K562 (cell line): ENCODE measurements at regions not wholly inside any gene's neighbourhood (a gene's known extent, or its start where the extent isn't known, plus 50 kb on each side); places are given as distances from the start of the nearest gene placed in this dataset.

Experiments
- BHLHE40 ChIP-seq: IDR thresholded peaks from 2 replicates; pipeline ENCODE4 v1.6.1; 2011; ENCODE audit warnings: low read length, improper control_type of control experiment
- CHD1 ChIP-seq: fragments of 200-600 bp; sonication (generic); IDR thresholded peaks from one replicate; pipeline ENCODE4 v1.6.1; 2012; ENCODE audit warnings: mild to moderate bottlenecking, moderate library complexity, low read length, inconsistent platforms
- GABPB2 ChIP-seq: fragments of 250-450 bp; sonication (Bioruptor Pico); conservative IDR thresholded peaks from 2 replicates; pipeline ENCODE4 v1.5.1; 2021; ENCODE audit warnings: mild to moderate bottlenecking
- KDM1A ChIP-seq, 2 experiments: fragments of 450-650 bp; IDR thresholded peaks; 2 replicates each; pipeline ENCODE4 v1.6.1; 2016; ENCODE audit warnings: mild to moderate bottlenecking in 2 of 2
- NR2C2 ChIP-seq, 2 experiments: fragments of 200-800 bp in 1 of 2; sonication (Bioruptor generic) in 1 of 2; sonication (generic) in 1 of 2; formaldehyde crosslinking in 1 of 2; IDR thresholded peaks; 2 replicates each; pipeline versions ENCODE4 v1.6.1 to v1.8.0; 2016 to 2022; ENCODE audit warnings: mild to moderate bottlenecking in 1 of 2, missing compliant biosample characterization in 1 of 2, missing genetic modification characterization in 1 of 2, missing genetic modification reagents in 1 of 2
- ZBTB17 ChIP-seq: fragments of 450-650 bp; formaldehyde crosslinking; IDR thresholded peaks from 2 replicates; pipeline ENCODE4 v1.4.0; 2020; ENCODE audit warnings: mild to moderate bottlenecking
- ZBTB7A ChIP-seq: IDR thresholded peaks from 2 replicates; pipeline ENCODE4 v1.6.1; 2011; ENCODE audit warnings: low read depth, mild to moderate bottlenecking, low read length, moderate library complexity, borderline replicate concordance; ENCODE audit not compliant: control insufficient read depth
- ZNF3 ChIP-seq: fragments of 250-450 bp; sonication (Bioruptor Pico); IDR thresholded peaks from 2 replicates; pipeline ENCODE4 v1.5.0; 2021; ENCODE audit warnings: mild to moderate bottlenecking, moderate library complexity
- TF ChIP-seq, protein P1 (sequence below): sonication (generic); formaldehyde crosslinking; IDR thresholded peaks from 2 replicates; pipeline ENCODE4 v1.4.0; 2020; ENCODE audit warnings: mild to moderate bottlenecking, missing genetic modification reagents
- TF ChIP-seq, protein P2 (sequence below), 2 experiments: fragments of 450-650 bp; formaldehyde crosslinking in 1 of 2; IDR thresholded peaks; 2 replicates each; pipeline versions ENCODE4 v1.4.0 to v1.6.1; 2014 to 2020; ENCODE audit warnings: mild to moderate bottlenecking in 2 of 2, borderline replicate concordance in 1 of 2, low read depth in 1 of 2
- TF ChIP-seq, protein P3 (sequence below): fragments of 250-450 bp; sonication (Bioruptor Pico); IDR thresholded peaks from 2 replicates; pipeline ENCODE4 v1.5.0; 2021; ENCODE audit warnings: mild to moderate bottlenecking, moderate library complexity
- TF ChIP-seq, protein P4 (sequence below), 2 experiments: IDR thresholded peaks; 2 replicates each; pipeline ENCODE4 v1.6.1; 2011; ENCODE audit warnings: borderline replicate concordance in 1 of 2, control low read depth in 1 of 2, low read depth in 1 of 2, low read length in 1 of 2, mild to moderate bottlenecking in 1 of 2, mixed read lengths in 1 of 2, moderate library complexity in 1 of 2; ENCODE audit not compliant: insufficient read depth in 1 of 2, insufficient read length in 1 of 2, poor library complexity in 1 of 2, severe bottlenecking in 1 of 2; ENCODE audit errors: extremely low read depth in 1 of 2

DNA sequence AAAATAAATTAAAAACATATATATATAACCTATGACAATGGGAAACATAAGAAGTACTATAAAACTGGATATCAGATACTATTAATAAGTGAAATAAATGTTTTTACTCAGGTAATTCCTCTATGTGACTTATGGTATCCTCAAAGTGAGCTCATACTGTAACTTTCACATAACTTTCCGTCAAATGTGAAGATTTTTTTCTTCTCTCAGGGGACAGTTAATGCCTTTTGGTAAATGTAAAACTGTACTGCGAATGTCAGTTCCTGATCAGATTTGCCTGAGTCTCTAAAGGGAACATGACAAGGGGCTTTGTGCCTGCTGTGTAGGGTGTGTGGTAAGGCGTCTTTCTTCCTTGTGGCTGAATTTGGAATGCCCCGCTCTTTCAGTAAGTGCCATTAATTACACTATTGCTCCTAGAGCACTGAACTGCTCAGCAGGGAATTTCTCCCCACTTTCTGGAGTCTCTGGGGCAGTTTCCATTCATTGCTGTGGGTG, 271.8 kb downstream of the PRL start (continued):
- peak in 1 of 2 experiments; percentile 25; a peak in 1 of 4 replicates for TF ChIP-seq KDM1A (IDR thresholded peaks at IDR 0.05)
- TF ChIP-seq, protein P1, sequence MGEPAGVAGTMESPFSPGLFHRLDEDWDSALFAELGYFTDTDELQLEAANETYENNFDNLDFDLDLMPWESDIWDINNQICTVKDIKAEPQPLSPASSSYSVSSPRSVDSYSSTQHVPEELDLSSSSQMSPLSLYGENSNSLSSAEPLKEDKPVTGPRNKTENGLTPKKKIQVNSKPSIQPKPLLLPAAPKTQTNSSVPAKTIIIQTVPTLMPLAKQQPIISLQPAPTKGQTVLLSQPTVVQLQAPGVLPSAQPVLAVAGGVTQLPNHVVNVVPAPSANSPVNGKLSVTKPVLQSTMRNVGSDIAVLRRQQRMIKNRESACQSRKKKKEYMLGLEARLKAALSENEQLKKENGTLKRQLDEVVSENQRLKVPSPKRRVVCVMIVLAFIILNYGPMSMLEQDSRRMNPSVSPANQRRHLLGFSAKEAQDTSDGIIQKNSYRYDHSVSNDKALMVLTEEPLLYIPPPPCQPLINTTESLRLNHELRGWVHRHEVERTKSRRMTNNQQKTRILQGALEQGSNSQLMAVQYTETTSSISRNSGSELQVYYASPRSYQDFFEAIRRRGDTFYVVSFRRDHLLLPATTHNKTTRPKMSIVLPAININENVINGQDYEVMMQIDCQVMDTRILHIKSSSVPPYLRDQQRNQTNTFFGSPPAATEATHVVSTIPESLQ: 0 out of 2 replicates have a peak, but pooled peaks have one; percentile 52
- TF ChIP-seq GABPB2: no peak
- TF ChIP-seq ZBTB17 (CRISPR knock-in tag): no peak
- no peak for TF ChIP-seq ZNF3 (CRISPR knock-in tag)
- TF ChIP-seq NR2C2 (CRISPR knock-in tag; IDR thresholded peaks at IDR 0.05): no peak
- no peak for TF ChIP-seq NR2C2 (tag; IDR thresholded peaks at IDR 0.05)
- TF ChIP-seq CHD1: no peak
- TF ChIP-seq, protein P2, sequence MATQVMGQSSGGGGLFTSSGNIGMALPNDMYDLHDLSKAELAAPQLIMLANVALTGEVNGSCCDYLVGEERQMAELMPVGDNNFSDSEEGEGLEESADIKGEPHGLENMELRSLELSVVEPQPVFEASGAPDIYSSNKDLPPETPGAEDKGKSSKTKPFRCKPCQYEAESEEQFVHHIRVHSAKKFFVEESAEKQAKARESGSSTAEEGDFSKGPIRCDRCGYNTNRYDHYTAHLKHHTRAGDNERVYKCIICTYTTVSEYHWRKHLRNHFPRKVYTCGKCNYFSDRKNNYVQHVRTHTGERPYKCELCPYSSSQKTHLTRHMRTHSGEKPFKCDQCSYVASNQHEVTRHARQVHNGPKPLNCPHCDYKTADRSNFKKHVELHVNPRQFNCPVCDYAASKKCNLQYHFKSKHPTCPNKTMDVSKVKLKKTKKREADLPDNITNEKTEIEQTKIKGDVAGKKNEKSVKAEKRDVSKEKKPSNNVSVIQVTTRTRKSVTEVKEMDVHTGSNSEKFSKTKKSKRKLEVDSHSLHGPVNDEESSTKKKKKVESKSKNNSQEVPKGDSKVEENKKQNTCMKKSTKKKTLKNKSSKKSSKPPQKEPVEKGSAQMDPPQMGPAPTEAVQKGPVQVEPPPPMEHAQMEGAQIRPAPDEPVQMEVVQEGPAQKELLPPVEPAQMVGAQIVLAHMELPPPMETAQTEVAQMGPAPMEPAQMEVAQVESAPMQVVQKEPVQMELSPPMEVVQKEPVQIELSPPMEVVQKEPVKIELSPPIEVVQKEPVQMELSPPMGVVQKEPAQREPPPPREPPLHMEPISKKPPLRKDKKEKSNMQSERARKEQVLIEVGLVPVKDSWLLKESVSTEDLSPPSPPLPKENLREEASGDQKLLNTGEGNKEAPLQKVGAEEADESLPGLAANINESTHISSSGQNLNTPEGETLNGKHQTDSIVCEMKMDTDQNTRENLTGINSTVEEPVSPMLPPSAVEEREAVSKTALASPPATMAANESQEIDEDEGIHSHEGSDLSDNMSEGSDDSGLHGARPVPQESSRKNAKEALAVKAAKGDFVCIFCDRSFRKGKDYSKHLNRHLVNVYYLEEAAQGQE (IDR thresholded peaks at IDR 0.05; ENCODE audit: borderline replicate concordance): no peak
- TF ChIP-seq, protein P2 (CRISPR knock-in tag; IDR thresholded peaks at IDR 0.05; ENCODE audit: low read depth): no peak
- TF ChIP-seq BHLHE40: no peak
- TF ChIP-seq, protein P3, sequence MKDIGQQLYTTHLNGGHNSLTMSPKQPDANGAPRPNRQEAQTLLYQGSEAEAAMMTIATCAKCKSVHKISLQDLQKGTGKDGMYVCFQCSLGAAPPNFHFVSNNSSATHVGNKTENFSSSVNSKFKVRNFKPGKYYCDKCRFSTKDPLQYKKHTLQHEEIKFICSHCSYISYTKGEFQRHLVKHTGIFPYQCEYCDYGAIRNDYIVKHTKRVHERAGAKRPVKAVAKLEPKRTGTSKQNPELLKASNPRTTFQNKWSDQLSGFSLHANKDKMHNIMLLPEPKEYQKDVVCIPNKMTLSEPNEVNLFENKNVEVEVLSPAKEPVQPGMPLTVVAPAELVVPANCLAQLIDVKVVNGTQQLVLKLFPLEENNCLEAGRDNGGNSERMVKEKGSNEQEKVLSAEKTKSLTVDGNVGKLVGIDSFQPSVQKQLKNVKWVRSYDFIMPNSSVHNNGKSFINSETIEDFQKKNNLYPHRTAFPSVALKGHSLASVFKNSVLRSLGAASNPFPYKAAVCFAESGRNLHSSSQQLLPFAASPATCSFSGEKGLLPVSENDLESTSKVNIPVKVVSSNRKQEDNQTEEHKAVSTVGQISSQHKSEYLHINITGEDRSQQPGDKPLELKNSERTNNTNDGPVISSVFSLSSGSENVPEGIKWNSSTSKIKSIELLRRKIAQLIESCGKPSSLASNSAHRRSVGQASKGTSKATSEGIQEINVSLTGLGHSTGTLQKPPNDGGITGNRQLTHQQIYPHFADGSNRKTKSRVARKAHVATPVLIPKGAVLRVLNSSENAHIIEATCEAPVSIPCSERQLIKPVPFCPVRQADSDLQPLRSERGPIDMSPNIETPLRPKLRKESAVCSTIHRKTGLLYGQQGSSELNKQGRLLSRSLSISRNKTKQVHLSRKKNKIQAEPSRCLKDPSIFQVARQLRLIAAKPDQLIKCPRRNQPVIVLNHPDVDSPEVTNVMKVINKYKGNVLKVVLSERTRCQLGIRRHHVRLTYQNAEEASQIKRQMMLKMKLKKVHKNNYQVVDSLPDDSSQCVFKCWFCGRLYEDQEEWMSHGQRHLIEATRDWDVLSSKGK: no peak
- no peak for TF ChIP-seq ZBTB7A
- TF ChIP-seq, protein P4, sequence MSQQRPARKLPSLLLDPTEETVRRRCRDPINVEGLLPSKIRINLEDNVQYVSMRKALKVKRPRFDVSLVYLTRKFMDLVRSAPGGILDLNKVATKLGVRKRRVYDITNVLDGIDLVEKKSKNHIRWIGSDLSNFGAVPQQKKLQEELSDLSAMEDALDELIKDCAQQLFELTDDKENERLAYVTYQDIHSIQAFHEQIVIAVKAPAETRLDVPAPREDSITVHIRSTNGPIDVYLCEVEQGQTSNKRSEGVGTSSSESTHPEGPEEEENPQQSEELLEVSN (IDR thresholded peaks at IDR 0.05; ENCODE audit: borderline replicate concordance in 1 of 2, extremely low read depth in 1 of 2, insufficient read depth in 1 of 2, insufficient read length in 1 of 2, low read depth in 1 of 2, low read length in 1 of 2, poor library complexity in 1 of 2, severe bottlenecking in 1 of 2): peak in 1 of 2 experiments; percentile 6
